ENCODE measurements at regions not wholly inside any gene's neighbourhood (a gene's known extent, or its start where the extent isn't known, plus 50 kb on each side); places are given as distances from the start of the nearest gene placed in this dataset.

GRCh38 chr4:117957571-117957970, 76.7 kb upstream of the NDST3 start:
- TF ChIP-seq POLR2AphosphoS5 (IDR thresholded peaks at IDR 0.05) (no peak), CTCF (IDR thresholded peaks at IDR 0.05) (no peak), EP300 (IDR thresholded peaks at IDR 0.05; ENCODE audit: low read depth) (no peak), POLR2A (IDR thresholded peaks at IDR 0.05) (no peak)
- H3K9me3 ChIP-seq, result no peaks in the 10 kb centered on the region
- intact Hi-C loops (cut with DNase I; ENCODE audit: low total_unique reads), result no loop called here
- no peaks in the 10 kb centered on the region for H3K27me3 ChIP-seq
- H3K4me3 ChIP-seq, result no peak overlapping the region
- in situ Hi-C loops (cut with MboI; ENCODE audit: low pct_ligation_motif_present in 1 of 4, low pct_unique_long_range_greater_than_20kb in 1 of 4, low sequenced_read_pairs in 3 of 4), result no loop called here
- no peaks in the 10 kb centered on the region for H3K4me1 ChIP-seq
- no peak overlapping the region for H3K27ac ChIP-seq
- H3K36me3 ChIP-seq, result no peaks in the 10 kb centered on the region
- DNase-seq, result no peak

- intact Hi-C loops (cut with DNase I; ENCODE audit: low total_unique reads) (no loop called here), in situ Hi-C loops (cut with MboI; ENCODE audit: low pct_ligation_motif_present in 1 of 4, low pct_unique_long_range_greater_than_20kb in 1 of 4, low sequenced_read_pairs in 3 of 4) (no loop called here)
- TF ChIP-seq POLR2A (IDR thresholded peaks at IDR 0.05) (no peak), POLR2AphosphoS5 (IDR thresholded peaks at IDR 0.05) (no peak), EP300 (IDR thresholded peaks at IDR 0.05; ENCODE audit: low read depth) (no peak), CTCF (IDR thresholded peaks at IDR 0.05) (no peak)
- Histone ChIP-seq H3K9me3 (no peaks in the 10 kb centered on the region), H3K27me3 (no peaks in the 10 kb centered on the region), H3K36me3 (no peaks in the 10 kb centered on the region), H3K4me3 (no peak overlapping the region), H3K4me1 (no peaks in the 10 kb centered on the region), H3K27ac (no peak overlapping the region)
- no peak for DNase-seq
- 58 to 59% methylated on average over 5 to 7 of the region's 7 CpGs for WGBS, 2 donors (ENCODE audit: low coverage in 1 of 2)
These were observed 68.7 kb upstream of the NDST3 start for GRCh38 chr4:117965622-117966021.

- 65 to 88% methylated on average over 2 of the region's 2 CpGs for WGBS, 2 donors (ENCODE audit: low coverage in 1 of 2)
- H3K9me3 ChIP-seq, result no peaks in the 10 kb centered on the region
- DNase-seq, result no peak
- H3K36me3 ChIP-seq, result no peaks in the 10 kb centered on the region
- intact Hi-C loops (cut with DNase I; ENCODE audit: low total_unique reads), result no loop called here
- no peaks in the 10 kb centered on the region for H3K27me3 ChIP-seq
- no peak overlapping the region for H3K4me3 ChIP-seq
- no peak for TF ChIP-seq POLR2A (IDR thresholded peaks at IDR 0.05)
- TF ChIP-seq EP300 (IDR thresholded peaks at IDR 0.05; ENCODE audit: low read depth), result no peak
- TF ChIP-seq POLR2AphosphoS5 (IDR thresholded peaks at IDR 0.05), result no peak
- TF ChIP-seq CTCF (IDR thresholded peaks at IDR 0.05), result no peak
- in situ Hi-C loops (cut with MboI; ENCODE audit: low pct_ligation_motif_present in 1 of 4, low pct_unique_long_range_greater_than_20kb in 1 of 4, low sequenced_read_pairs in 3 of 4), result no loop called here
- no peak overlapping the region for H3K27ac ChIP-seq
- no peaks in the 10 kb centered on the region for H3K4me1 ChIP-seq
These were observed 65.7 kb upstream of the NDST3 start for GRCh38 chr4:117968606-117969005.

GRCh38 chr4:117971403-117971802, 62.9 kb upstream of the NDST3 start:
- no peak for DNase-seq
- no peak overlapping the region for H3K27ac ChIP-seq
- in situ Hi-C loops (cut with MboI; ENCODE audit: low pct_ligation_motif_present in 1 of 4, low pct_unique_long_range_greater_than_20kb in 1 of 4, low sequenced_read_pairs in 3 of 4) (no loop called here), intact Hi-C loops (cut with DNase I; ENCODE audit: low total_unique reads) (no loop called here)
- no peaks in the 10 kb centered on the region for H3K9me3 ChIP-seq
- H3K4me3 ChIP-seq, result no peak overlapping the region
- no peak for TF ChIP-seq CTCF (IDR thresholded peaks at IDR 0.05)
- TF ChIP-seq EP300 (IDR thresholded peaks at IDR 0.05; ENCODE audit: low read depth), result no peak
- TF ChIP-seq POLR2AphosphoS5 (IDR thresholded peaks at IDR 0.05), result no peak
- no peak for TF ChIP-seq POLR2A (IDR thresholded peaks at IDR 0.05)
- H3K27me3 ChIP-seq, result no peaks in the 10 kb centered on the region
- no peaks in the 10 kb centered on the region for H3K4me1 ChIP-seq
- 50 to 58% methylated on average over 2 of the region's 2 CpGs for WGBS, 2 donors (ENCODE audit: low coverage in 1 of 2)
- H3K36me3 ChIP-seq, result no peaks in the 10 kb centered on the region

Measured in transverse colon (tissue), 4 donors.